ENCODE measurements at regions not wholly inside any gene's neighbourhood (a gene's known extent, or its start where the extent isn't known, plus 50 kb on each side); places are given as distances from the start of the nearest gene placed in this dataset.

DNA sequence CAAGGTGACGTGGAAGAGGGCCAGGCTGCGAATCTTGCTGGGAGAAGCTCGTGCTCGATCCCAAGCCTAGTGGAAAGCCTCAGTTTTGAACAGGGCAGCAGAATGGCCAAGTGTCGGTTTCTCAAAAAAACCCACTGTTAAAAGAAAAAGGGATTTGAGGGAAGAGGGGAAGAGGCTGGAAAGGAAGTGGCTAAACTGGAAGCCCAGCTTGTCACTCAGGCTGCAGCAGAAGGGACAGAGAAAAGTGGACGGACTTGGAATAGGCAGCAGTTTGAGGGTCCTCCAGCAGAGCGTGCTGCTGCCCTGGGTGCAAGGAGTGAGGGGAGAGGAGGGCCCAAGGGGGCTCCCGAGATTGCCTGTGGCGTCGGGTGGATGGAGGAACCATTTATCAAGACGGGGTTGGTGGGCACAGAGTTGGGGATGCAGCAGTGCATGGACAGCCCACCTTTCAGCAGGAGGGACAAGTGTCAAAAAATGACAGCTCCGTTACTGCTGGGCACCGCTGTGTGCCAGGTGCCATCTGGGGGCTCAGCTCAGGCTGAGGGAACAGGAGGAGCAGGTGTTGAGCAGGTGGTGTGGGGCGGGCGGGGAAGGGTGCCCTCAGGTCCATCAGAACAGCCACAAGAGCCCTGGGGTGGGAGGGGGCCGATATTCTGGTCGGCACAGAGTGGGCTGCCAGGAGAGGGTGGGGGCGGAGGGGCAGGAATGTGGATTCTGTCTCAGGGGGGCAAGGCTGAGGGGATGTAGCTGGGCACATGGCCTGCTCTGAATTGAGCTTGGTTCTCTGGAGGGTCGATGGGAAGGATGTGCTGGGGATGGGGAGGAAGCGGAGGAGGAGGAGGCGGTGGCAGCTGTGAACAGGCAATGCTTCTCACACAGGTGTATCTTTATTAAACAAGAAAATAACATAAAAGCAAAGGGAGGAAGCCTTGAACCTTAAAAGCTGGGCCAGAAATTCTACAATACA lies 73.1 kb upstream of the METTL9 start (continued):
- TF ChIP-seq, protein P1, sequence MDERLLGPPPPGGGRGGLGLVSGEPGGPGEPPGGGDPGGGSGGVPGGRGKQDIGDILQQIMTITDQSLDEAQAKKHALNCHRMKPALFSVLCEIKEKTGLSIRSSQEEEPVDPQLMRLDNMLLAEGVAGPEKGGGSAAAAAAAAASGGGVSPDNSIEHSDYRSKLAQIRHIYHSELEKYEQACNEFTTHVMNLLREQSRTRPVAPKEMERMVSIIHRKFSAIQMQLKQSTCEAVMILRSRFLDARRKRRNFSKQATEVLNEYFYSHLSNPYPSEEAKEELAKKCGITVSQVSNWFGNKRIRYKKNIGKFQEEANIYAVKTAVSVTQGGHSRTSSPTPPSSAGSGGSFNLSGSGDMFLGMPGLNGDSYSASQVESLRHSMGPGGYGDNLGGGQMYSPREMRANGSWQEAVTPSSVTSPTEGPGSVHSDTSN (CRISPR knock-in tag; IDR thresholded peaks at IDR 0.05; ENCODE audit: low read depth), result peak; percentile 17; the same call in 1 of the 2 replicates
- TF ChIP-seq, protein P1 (tag; conservative IDR thresholded peaks at IDR 0.05; ENCODE audit: low read depth), result 0 out of 2 replicates have a peak, but pooled peaks have one; percentile 15
- TF ChIP-seq RBBP5 (IDR thresholded peaks at IDR 0.05; ENCODE audit: borderline replicate concordance, insufficient read depth, low read length, poor library complexity, severe bottlenecking), result peak; percentile 5
- TF ChIP-seq, protein P2, sequence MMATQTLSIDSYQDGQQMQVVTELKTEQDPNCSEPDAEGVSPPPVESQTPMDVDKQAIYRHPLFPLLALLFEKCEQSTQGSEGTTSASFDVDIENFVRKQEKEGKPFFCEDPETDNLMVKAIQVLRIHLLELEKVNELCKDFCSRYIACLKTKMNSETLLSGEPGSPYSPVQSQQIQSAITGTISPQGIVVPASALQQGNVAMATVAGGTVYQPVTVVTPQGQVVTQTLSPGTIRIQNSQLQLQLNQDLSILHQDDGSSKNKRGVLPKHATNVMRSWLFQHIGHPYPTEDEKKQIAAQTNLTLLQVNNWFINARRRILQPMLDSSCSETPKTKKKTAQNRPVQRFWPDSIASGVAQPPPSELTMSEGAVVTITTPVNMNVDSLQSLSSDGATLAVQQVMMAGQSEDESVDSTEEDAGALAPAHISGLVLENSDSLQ (IDR thresholded peaks at IDR 0.05), result peak; percentile 77
